WTC11 (cell line): ENCODE measurements at regions not wholly inside any gene's neighbourhood (a gene's known extent, or its start where the extent isn't known, plus 50 kb on each side); places are given as distances from the start of the nearest gene placed in this dataset.

Experiments
- ATAC-seq: fragments of 200-7000 bp; cut with Tn5 transposase; 2 replicates; pipeline ENCODE4 v1.10.0; 2021; ENCODE audit warnings: mild to moderate bottlenecking, moderate library complexity
- CTCF ChIA-PET: fragments of 300-600 bp; sonication (Branson Sonifier 250); formaldehyde crosslinking; loops from one replicate; lab custom pipeline; 2021; ENCODE audit warnings: antibody characterized with exemption; lab: Charles Lee
- POLR2A ChIA-PET: fragments of 350-600 bp; sonication (Branson Sonifier 250); formaldehyde crosslinking; loops from one replicate; lab custom pipeline; 2021; ENCODE audit warnings: antibody characterized with exemption; lab: Charles Lee
- DNase-seq: peaks from one replicate; pipeline ENCODE4 v3.0.0; 2021; ENCODE audit warnings: low spot score
- H3K27ac Mint-ChIP-seq: 2 replicates; pipeline ENCODE4 v1.8.0; 2021; ENCODE audit warnings: mixed read lengths
- H3K27me3 Mint-ChIP-seq: 2 replicates; pipeline ENCODE4 v1.8.0; 2021; ENCODE audit warnings: low read depth, mild to moderate bottlenecking, moderate library complexity, mixed read lengths
- H3K36me3 Mint-ChIP-seq: 2 replicates; pipeline ENCODE4 v1.8.0; 2021; ENCODE audit warnings: mixed read lengths
- H3K4me1 Mint-ChIP-seq: 2 replicates; pipeline ENCODE4 v1.8.0; 2022; ENCODE audit warnings: mixed read lengths
- H3K4me3 Mint-ChIP-seq: 2 replicates; pipeline ENCODE4 v1.8.0; 2021; ENCODE audit warnings: mild to moderate bottlenecking, moderate library complexity, mixed read lengths
- H3K9me3 Mint-ChIP-seq: 2 replicates; pipeline ENCODE4 v1.8.0; 2021; ENCODE audit warnings: mixed read lengths
- ATF1 ChIP-seq: sonication (generic); formaldehyde crosslinking; IDR thresholded peaks from 2 replicates; pipeline ENCODE4 v1.8.1; 2023; ENCODE audit warnings: mild to moderate bottlenecking, moderate library complexity, missing genetic modification reagents
- E2F5 ChIP-seq: sonication (generic); formaldehyde crosslinking; IDR thresholded peaks from 2 replicates; pipeline ENCODE4 v1.8.1; 2022; ENCODE audit warnings: mild to moderate bottlenecking, moderate library complexity, missing genetic modification reagents
- GTF2I ChIP-seq: fragments of 250-450 bp; sonication (Bioruptor Pico); conservative IDR thresholded peaks from 2 replicates; pipeline ENCODE4 v1.4.0; 2021; ENCODE audit warnings: mild to moderate bottlenecking
- HMGXB4 ChIP-seq: sonication (generic); formaldehyde crosslinking; IDR thresholded peaks from 2 replicates; pipeline ENCODE4 v1.8.1; 2023; ENCODE audit warnings: mild to moderate bottlenecking, moderate library complexity, missing genetic modification reagents
- MAX ChIP-seq: sonication (generic); formaldehyde crosslinking; IDR thresholded peaks from 2 replicates; pipeline ENCODE4 v1.8.0; 2022; ENCODE audit warnings: mild to moderate bottlenecking, missing genetic modification reagents
- MLX ChIP-seq: sonication (generic); formaldehyde crosslinking; IDR thresholded peaks from 2 replicates; pipeline ENCODE4 v1.8.1; 2023; ENCODE audit warnings: mild to moderate bottlenecking, missing genetic modification reagents, moderate library complexity
- NFATC4 ChIP-seq: fragments of 250-450 bp; sonication (Bioruptor Pico); IDR thresholded peaks from 2 replicates; pipeline ENCODE4 v1.9.0; 2021; ENCODE audit warnings: mild to moderate bottlenecking
- NFE2L1 ChIP-seq: sonication (generic); formaldehyde crosslinking; IDR thresholded peaks from 2 replicates; pipeline ENCODE4 v1.8.1; 2023; ENCODE audit warnings: missing genetic modification reagents
- NR1H2 ChIP-seq: sonication (generic); formaldehyde crosslinking; IDR thresholded peaks from 2 replicates; pipeline ENCODE4 v1.9.0; 2021; ENCODE audit warnings: mild to moderate bottlenecking, moderate library complexity, missing genetic modification reagents
- PRDM15 ChIP-seq: sonication (generic); formaldehyde crosslinking; IDR thresholded peaks from 2 replicates; pipeline ENCODE4 v1.8.0; 2022; ENCODE audit warnings: missing genetic modification reagents
- RORB ChIP-seq: fragments of 250-450 bp; sonication (Bioruptor Pico); IDR thresholded peaks from 2 replicates; pipeline ENCODE4 v1.9.0; 2021; ENCODE audit warnings: mild to moderate bottlenecking
- SOX15 ChIP-seq: fragments of 250-450 bp; sonication (Bioruptor Pico); IDR thresholded peaks from 2 replicates; pipeline ENCODE4 v1.9.0; 2021; ENCODE audit warnings: mild to moderate bottlenecking
- ZNF396 ChIP-seq: fragments of 250-450 bp; sonication (Bioruptor Pico); IDR thresholded peaks from 2 replicates; pipeline ENCODE4 v1.8.0; 2021; ENCODE audit warnings: mild to moderate bottlenecking, moderate library complexity, borderline replicate concordance
- TF ChIP-seq, protein P1 (sequence below): sonication (generic); formaldehyde crosslinking; IDR thresholded peaks from 2 replicates; pipeline ENCODE4 v1.8.1; 2023; ENCODE audit warnings: mild to moderate bottlenecking, missing genetic modification reagents, borderline replicate concordance
- TF ChIP-seq, protein P2 (sequence below): sonication (generic); formaldehyde crosslinking; IDR thresholded peaks from 2 replicates; pipeline ENCODE4 v1.8.1; 2022; ENCODE audit warnings: low read depth, mild to moderate bottlenecking, moderate library complexity, missing genetic modification reagents, borderline replicate concordance
- TF ChIP-seq, protein P3 (sequence below): fragments of 250-450 bp; sonication (Bioruptor Pico); IDR thresholded peaks from 2 replicates; pipeline ENCODE4 v1.9.0; 2021; ENCODE audit warnings: moderate library complexity, mild to moderate bottlenecking, inconsistent platforms, borderline replicate concordance
- TF ChIP-seq, protein P4 (sequence below): sonication (generic); formaldehyde crosslinking; IDR thresholded peaks from 2 replicates; pipeline ENCODE4 v1.8.1; 2023; ENCODE audit warnings: mild to moderate bottlenecking, missing genetic modification reagents, moderate library complexity

- ChIA-PET POLR2A (no interaction called here), CTCF (interaction anchor here (0.9 kb wide), 1 partner anchor 17 kb away, joined by 3 read pairs; no protein-coding TSS in a partner anchor)
- Mint-ChIP-seq H3K4me3 (no peak overlapping the region), H3K4me1 (no peaks in the 10 kb centered on the region), H3K36me3 (no peaks in the 10 kb centered on the region)
- DNase-seq: no peak
- TF ChIP-seq, protein P1, sequence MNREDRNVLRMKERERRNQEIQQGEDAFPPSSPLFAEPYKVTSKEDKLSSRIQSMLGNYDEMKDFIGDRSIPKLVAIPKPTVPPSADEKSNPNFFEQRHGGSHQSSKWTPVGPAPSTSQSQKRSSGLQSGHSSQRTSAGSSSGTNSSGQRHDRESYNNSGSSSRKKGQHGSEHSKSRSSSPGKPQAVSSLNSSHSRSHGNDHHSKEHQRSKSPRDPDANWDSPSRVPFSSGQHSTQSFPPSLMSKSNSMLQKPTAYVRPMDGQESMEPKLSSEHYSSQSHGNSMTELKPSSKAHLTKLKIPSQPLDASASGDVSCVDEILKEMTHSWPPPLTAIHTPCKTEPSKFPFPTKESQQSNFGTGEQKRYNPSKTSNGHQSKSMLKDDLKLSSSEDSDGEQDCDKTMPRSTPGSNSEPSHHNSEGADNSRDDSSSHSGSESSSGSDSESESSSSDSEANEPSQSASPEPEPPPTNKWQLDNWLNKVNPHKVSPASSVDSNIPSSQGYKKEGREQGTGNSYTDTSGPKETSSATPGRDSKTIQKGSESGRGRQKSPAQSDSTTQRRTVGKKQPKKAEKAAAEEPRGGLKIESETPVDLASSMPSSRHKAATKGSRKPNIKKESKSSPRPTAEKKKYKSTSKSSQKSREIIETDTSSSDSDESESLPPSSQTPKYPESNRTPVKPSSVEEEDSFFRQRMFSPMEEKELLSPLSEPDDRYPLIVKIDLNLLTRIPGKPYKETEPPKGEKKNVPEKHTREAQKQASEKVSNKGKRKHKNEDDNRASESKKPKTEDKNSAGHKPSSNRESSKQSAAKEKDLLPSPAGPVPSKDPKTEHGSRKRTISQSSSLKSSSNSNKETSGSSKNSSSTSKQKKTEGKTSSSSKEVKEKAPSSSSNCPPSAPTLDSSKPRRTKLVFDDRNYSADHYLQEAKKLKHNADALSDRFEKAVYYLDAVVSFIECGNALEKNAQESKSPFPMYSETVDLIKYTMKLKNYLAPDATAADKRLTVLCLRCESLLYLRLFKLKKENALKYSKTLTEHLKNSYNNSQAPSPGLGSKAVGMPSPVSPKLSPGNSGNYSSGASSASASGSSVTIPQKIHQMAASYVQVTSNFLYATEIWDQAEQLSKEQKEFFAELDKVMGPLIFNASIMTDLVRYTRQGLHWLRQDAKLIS (CRISPR knock-in tag): no peak
- TF ChIP-seq, all 79 proteins: peak for 0
- no peak for ATAC-seq
- H3K27me3 Mint-ChIP-seq: no peaks in the 10 kb centered on the region
- no peaks in the 10 kb centered on the region for H3K9me3 Mint-ChIP-seq
- no peak overlapping the region for H3K27ac Mint-ChIP-seq
These were observed 255.3 kb downstream of the KLF6 start for GRCh38 chr10:3529691-3530090.

DNA sequence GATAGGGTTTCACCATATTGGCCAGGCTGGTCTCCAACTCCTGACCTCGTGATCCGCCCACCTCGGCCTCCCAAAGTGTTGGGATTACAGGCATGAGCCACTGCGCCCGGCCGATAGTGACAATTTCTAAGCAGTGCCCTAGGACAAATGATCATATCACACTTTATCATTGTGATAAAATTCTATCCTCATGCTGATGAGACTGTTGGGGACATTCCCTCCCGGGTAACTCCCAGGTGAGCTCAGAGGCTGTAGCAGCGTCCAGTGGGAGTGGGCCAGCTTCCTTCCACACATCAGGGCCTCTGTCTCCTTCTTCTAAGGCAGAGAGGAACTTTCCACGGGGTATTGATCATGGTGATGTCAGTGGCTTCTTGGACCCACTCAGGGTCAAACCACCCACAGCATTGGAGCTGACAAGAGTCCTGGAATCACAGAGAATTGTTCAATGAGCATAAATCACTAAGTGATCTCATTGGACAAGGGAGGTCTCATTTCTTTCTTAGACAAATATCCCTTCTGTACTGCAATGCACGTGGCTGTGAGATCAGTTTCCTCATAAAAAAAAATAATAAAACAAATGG is 256.1 kb downstream of the KLF6 start:
- no peak for TF ChIP-seq NFE2L1 (CRISPR knock-in tag)
- TF ChIP-seq, protein P2, sequence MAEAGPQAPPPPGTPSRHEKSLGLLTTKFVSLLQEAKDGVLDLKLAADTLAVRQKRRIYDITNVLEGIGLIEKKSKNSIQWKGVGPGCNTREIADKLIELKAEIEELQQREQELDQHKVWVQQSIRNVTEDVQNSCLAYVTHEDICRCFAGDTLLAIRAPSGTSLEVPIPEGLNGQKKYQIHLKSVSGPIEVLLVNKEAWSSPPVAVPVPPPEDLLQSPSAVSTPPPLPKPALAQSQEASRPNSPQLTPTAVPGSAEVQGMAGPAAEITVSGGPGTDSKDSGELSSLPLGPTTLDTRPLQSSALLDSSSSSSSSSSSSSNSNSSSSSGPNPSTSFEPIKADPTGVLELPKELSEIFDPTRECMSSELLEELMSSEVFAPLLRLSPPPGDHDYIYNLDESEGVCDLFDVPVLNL (CRISPR knock-in tag): no peak
- TF ChIP-seq, all 79 proteins: peak for 0
- Mint-ChIP-seq H3K27me3 (no peaks in the 10 kb centered on the region), H3K4me3 (no peak overlapping the region), H3K4me1 (no peaks in the 10 kb centered on the region), H3K27ac (no peak overlapping the region), H3K9me3 (no peaks in the 10 kb centered on the region), H3K36me3 (no peaks in the 10 kb centered on the region)
- POLR2A ChIA-PET: no interaction called here
- CTCF ChIA-PET: interaction anchor here (0.9 kb wide), 1 partner anchor 16 kb away, joined by 3 read pairs; no protein-coding TSS in a partner anchor
- DNase-seq (no peak), ATAC-seq (no peak)

GRCh38 chr10:3528271-3528670 is 256.7 kb downstream of the KLF6 start:
- DNase-seq (no peak), ATAC-seq (no peak)
- Mint-ChIP-seq H3K9me3 (no peaks in the 10 kb centered on the region), H3K27ac (no peak overlapping the region), H3K36me3 (no peaks in the 10 kb centered on the region), H3K27me3 (no peaks in the 10 kb centered on the region), H3K4me3 (no peak overlapping the region), H3K4me1 (no peaks in the 10 kb centered on the region)
- ChIA-PET POLR2A (no interaction called here), CTCF (no interaction called here)
- TF ChIP-seq ZNF396 (CRISPR knock-in tag): no peak
- TF ChIP-seq, protein P3, sequence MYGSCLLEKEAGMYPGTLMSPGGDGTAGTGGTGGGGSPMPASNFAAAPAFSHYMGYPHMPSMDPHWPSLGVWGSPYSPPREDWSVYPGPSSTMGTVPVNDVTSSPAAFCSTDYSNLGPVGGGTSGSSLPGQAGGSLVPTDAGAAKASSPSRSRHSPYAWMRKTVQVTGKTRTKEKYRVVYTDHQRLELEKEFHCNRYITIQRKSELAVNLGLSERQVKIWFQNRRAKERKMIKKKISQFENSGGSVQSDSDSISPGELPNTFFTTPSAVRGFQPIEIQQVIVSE (CRISPR knock-in tag): no peak
- TF ChIP-seq RORB (CRISPR knock-in tag): no peak
- TF ChIP-seq, protein P4, sequence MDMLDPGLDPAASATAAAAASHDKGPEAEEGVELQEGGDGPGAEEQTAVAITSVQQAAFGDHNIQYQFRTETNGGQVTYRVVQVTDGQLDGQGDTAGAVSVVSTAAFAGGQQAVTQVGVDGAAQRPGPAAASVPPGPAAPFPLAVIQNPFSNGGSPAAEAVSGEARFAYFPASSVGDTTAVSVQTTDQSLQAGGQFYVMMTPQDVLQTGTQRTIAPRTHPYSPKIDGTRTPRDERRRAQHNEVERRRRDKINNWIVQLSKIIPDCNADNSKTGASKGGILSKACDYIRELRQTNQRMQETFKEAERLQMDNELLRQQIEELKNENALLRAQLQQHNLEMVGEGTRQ (CRISPR knock-in tag): no peak
- no peak for TF ChIP-seq HMGXB4 (CRISPR knock-in tag)
- TF ChIP-seq MAX: no peak
- no peak for TF ChIP-seq SOX15 (CRISPR knock-in tag)
- TF ChIP-seq ATF1 (CRISPR knock-in tag): no peak
- no peak for TF ChIP-seq NR1H2 (CRISPR knock-in tag)
- no peak for TF ChIP-seq NFATC4
- TF ChIP-seq E2F5 (CRISPR knock-in tag): no peak
- no peak for TF ChIP-seq MLX (CRISPR knock-in tag)
- TF ChIP-seq PRDM15 (CRISPR knock-in tag): no peak
- TF ChIP-seq GTF2I (CRISPR knock-in tag): no peak
